ENCODE measurements at regions not wholly inside any gene's neighbourhood (a gene's known extent, or its start where the extent isn't known, plus 50 kb on each side); places are given as distances from the start of the nearest gene placed in this dataset.
"Not testable (repeated sequence)": the region's sequence is repeated elsewhere in the genome, so short reads cannot be mapped to it uniquely, and the experiment has no call there.

DNA sequence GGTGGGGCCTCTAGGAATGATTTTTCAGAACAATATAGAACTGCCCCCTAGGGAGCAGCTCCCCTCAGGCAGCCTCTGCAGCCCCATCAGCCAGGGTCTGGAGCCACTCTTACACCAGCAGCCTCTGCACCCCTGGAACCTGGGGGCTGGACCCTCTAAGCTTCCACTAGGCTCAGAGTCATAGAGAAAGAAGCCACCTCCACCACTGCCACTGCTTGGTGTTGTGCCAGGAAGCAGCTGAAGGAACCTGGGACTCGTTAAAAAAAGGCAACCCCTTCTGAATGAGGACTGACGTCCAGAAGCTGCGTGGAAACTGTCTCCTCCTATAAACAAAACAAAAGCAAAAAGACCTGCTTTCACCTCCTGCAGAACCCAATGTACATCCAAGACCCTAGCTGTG, 98.1 kb upstream of the HS6ST1 start:
- DNase-seq, result no peak

DNA sequence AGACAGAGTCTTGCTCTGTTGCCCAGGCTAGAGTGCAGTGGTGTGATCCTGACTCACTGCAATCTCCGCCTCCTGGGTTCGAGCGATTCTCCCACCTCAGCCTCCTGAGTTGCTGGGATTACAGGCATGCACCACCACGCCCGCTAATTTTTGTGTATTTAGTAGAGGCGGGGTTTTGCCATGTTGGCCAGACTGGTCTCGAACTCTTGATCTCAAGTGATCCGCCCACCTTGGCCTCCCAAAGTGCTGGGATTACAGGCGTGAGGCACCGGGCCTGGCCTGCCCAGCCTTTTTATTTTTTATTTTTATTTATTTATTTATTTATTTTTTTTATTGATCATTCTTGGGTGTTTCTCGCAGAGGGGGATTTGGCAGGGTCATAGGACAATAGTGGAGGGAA, 98.6 kb upstream of the HS6ST1 start:
- DNase-seq, result not testable (repeated sequence)

DNA sequence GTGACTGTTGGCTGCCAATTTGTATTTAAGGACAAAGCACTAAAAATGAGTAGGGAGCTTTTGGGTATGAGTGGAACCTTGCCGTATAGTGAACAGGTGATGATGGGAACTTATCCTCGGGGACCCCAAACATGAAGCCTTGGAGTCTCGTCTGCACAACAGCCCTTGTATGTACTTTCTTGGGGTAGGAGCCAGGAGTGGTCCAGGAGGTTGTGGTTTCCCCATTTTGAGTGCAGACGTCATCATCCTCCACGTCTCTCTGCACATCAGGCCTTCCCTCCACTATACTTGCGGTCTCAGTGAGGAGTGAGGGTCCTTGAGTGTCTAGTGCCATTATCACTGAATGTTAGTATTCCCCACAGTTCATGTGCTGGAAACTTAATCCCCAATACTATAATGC, 101.5 kb upstream of the HS6ST1 start:
- DNase-seq, result no peak

DNA sequence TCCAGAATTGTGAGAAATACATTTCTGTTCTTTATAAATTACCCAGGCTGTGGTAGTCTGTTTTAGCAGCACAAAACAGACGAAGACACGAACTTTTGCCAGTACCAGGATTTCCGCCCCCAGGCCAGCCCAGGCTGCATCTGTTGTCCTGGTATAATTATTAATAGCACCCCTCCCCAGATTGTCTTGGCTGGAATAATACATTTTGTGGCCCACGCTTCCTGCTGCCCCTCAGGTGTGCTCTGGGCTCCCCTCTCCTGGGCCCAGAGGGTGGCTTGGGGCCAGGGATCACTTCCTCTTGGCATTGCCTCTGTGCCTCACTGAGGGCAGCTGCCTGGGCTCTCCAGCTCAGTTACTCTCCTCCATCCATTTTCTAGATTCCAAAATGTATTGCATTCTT, 102.1 kb upstream of the HS6ST1 start:
- no peak for DNase-seq

DNA sequence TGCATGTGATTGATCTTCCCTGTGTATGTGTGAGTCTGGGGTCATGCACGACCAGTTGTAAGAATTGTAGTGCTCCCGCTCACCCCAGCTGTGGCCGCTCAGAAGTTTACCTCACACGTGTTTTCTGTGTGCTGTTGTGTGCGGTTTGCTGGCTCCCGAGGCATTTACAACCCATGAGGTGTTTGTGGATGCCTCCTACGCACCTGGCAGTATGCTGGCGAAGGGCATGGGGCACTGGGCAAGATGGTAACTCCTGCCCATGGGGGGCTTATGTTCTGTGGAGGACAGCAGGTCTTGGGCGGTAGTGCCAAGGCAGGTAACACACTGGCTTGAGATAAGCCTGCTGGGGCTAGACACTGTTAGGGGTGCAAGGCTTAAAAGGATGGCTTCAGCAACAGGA, 102.6 kb upstream of the HS6ST1 start:
- DNase-seq, result no peak

DNA sequence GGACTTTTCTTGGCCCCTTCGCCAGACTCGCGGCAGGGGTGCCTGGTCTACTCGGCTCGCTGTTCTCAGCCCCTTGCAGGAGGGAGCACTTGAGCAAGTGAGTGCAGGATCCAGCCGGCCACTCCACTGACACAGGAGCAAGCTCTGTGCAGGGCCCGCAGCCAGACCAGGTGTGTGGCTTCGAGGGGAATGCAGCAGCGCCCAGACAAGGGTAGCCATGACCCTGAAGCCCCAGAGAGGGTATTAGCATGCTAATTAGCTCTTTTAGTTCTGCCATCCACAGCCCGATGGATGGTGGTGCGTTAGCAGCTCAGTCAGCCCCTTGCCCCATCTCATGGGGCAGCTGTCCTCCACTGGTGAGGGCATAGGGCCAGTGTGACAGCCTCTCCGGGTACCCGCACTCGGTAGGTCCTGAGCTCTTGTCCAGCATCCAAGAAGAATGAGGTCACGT, 103.2 kb upstream of the HS6ST1 start:
- DNase-seq, result no peak

DNA sequence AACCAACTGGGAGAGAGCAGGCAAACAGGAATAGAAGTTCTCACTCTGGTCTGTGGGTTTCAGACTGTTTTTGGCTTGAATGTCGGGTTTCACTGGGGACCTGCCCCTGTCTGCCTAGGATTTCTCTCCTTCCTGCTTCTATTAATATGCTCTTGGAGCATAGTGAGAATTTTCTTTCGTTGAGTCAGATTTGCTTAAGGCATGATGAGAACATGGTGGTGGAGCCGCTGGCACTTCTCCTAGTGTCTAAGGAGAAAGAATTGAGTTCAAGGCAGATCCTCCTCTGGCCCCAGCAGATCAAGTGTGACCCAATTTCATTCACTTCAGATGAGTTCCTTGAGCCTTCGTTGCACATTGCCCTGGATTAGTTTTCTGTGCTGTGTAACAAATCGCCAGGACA, 103.9 kb upstream of the HS6ST1 start:
- DNase-seq, result no peak

DNA sequence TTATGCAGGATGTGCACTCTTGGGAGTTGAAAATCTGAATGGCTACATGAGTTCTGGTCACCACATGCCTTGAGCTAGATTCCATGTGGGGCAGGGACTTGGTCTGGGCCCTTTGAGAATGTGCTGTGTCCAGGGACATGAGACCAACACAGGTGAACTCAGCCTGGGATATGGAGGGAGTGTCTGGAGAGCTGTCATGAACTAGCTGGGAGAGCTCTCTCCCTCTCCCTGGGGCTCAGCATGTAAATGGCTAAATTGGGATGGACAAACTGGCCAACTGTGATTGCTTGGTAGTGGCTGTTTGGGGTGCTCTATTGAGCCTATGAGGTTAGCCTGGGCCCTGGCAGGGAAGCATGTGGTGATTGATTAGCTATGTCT, 105.1 kb upstream of the HS6ST1 start:
- no peak for DNase-seq

DNA sequence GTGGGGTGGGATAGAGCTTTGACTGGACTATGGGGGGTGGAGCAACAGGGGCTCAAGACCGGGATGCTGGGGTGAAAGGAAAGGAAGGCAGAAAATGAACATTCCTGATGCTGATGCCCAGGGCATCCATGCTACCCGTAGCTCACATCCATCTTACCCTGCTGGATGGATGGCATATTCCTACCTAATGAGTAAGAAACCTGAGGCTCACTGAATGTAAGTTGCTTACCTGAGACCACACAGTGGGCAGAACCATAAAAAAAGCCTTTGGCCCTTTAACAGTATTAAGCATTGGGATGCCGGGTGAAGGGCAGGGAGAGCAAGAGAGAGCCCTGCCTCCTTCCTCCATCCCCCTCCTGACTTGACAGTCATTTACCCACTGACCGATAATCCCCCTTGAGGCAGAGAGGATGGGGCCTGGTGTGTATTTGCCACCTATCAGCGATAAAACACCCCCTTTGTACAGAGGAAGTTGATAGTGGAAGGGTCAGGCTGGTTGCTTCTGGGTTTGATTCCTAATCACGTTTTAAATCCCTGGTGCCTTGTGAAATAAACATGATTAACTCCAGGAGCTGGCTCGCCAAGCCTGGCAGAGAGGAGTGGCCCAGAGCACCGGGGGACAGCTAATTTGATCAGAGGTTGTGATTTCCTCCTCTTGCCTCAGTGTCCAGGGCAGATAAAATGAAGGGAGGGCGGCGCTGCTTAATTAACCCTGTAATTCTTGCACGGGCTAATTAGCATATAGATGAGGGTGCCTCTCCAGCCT, 105.9 kb upstream of the HS6ST1 start:
- DNase-seq, result no peak

DNA sequence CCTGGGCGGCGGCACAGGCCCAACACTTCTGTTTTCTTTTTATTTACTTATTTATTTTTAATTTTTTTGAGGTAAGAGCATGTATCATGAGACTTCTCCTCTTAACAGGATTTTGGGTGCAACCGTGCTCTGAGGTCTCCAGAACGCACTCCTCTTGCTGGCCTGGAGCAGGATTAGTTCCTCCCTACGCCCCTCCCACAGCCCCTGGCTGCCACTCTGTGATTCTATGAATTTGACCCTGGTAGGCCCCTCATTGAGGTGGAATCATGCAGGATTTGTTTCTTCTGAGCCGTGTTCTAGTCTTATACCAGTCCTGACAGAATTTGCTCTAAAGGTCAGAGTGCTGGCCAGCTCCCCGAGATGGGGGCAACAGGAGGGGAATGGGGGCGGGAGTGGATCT, 106.5 kb upstream of the HS6ST1 start:
- no peak for DNase-seq

DNA sequence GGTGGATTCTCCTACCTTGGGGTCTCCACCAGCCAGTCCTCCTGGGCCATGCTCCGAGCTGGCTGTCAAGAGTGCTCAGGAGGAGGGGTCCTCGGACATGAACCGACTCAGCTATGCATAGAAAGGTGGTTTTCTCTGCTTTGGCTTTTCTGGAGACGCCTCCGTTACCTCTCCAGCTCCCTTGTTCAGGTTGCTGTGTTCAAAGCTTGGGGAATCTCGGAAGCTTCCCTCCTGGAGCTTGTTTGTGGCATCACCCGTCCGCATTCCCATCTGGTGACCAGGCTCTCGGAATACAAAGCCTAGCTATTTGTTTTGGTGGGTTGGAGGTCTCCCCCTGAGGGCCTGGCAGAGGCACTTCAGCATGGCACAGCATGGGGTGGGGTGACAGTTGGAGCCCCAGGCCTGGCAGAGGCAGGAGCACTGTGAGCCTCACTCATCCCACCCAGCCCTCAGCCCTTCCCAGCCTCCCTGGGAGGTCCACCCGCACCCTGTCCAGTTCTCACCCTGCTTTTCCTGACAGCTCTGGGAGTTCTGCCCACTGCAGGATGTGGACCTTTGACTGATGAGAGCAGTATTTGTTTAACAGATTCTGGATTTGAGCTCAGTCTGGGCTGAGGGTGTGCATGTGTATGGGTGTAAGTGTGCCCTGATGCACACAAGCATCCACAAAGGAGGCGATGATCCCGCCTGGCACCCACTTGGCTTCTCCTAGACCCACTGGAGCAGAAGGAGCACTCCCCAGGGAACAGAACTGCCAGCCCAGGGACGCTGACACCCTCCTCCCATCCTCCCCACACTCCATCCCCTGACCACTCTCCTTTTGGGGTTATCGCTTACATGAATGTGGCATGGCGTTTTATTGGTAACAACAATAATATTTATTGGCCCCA, 107.3 kb upstream of the HS6ST1 start:
- DNase-seq, result no peak

DNA sequence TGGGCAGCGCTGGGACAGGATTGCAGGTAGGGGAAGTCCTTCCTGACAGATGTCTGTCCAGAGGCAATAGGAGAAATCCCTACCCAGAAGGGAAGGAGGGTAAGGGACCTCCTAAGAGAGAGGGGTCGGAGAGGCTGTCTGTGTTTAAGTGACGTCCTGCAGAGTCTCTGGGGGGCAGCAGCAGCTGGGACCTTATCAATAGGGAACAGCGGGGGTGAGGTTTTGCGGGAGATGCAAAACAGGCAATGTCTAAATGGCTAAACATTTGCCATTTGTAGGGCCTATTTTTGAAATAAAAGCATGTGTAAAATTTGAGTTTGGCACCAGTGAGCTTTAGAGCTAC, 108.7 kb upstream of the HS6ST1 start:
- DNase-seq, result no peak

DNA sequence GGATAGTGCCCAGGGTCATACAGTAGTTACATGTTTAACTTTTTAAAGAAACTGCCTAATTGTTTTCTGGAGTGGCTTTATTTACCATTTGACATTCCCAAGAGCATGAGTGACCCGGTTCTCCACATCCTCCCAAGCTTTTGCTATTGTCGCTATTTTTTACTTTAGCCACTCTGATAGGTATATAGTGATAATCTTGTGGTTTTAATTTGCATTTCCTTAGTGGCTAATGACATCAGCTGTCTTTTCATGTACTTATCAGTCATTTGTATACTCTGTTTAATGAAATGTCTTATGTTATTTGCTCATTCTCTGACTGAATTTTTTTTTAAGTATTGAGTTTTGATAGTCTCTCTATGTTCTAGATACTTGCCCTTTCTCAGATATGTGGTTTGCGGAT, 109.7 kb upstream of the HS6ST1 start:
- DNase-seq, result no peak

DNA sequence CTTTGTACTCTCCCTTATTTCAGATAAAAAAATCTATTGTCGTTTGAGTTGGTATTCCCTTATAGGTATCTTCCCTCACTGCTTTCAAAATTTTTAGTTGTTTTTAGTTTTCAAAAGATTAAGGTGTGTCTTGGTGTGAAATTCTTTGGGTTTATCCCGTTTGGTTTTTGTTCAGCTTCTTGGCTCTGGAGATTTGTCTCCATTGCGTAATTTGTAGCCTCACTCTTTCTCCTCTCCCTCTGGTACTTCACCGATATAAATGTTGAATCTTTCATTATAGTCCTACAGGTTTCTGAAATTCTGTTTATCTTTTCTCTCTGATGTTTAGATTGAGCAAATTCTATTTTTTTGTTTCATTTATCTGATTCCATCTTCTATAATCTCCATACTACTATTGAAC, 113.8 kb upstream of the HS6ST1 start:
- no peak for DNase-seq

DNA sequence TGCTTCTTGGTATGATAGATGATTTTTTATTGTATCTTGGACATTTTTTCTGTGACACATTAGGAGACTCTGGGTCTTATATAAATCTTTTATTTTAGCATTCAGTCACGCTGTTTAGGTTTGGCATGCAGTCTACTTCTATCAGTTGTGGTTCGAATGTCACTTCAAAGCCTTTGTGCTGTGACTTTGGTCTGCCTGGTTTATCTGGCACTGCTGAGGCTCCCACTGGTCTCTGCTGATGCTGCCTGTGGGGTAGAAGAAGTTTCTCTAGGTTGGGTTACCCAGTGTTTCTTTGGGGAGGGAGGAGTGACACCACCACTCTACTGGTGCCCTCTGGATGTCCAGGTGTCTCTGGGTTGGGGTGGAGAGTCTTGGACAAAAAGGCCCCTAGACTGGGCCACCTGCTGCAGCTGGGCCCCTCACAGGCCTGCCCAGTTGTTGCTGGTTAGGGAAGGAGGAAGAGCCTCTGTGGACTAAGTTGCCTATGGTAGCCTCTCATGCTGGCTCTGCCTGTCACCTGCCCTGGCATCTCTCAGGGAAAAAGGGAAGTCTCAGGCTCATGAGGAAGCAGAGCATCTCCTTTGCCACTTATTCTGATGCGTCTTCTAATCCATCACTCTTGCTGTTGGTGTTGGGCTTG, 115.4 kb upstream of the HS6ST1 start:
- DNase-seq, result no peak

DNA sequence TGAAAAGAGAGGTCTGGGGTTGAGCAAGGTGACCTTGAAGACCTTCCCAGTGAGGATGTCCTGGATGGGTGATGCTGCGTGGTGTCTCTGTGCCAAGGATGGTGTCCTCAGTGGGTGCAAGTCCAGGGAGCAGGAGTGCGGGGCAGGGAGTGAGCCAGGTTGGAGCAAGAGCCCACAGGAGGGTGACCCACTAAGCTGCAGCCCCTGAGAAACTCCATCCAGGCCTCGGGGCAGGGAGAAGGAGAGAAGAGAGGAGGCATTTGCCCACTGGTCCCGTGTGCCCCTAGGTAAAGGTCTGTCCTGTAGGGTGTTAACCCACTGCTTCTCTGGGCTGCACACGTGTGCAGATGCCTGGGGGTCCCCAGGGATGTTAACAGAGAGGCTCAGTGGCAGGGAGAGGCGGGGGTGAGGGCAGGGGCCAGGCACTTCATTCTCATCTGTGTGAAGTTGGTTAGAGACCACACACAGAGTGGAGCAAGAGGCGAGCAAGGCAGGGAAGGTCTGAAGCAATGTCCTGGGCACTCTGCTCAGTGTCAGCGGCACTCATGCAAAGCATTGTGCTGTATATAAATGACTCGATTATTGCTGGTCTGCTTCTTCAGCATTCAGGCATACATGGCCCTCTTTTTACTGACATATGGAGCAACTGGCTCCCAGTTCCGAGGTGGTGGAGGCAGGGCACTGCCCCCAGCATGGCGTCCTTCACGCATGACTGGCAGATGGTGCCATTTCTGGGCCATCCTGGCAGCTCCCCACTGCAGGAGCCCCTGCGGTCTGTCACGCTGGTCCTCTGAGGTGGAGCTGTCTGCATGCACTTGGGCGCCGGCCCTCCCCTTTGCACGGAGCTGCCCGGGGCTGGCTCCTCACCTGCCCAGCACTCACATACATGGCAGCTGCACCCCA, 117.2 kb upstream of the HS6ST1 start:
- no peak for DNase-seq

DNA sequence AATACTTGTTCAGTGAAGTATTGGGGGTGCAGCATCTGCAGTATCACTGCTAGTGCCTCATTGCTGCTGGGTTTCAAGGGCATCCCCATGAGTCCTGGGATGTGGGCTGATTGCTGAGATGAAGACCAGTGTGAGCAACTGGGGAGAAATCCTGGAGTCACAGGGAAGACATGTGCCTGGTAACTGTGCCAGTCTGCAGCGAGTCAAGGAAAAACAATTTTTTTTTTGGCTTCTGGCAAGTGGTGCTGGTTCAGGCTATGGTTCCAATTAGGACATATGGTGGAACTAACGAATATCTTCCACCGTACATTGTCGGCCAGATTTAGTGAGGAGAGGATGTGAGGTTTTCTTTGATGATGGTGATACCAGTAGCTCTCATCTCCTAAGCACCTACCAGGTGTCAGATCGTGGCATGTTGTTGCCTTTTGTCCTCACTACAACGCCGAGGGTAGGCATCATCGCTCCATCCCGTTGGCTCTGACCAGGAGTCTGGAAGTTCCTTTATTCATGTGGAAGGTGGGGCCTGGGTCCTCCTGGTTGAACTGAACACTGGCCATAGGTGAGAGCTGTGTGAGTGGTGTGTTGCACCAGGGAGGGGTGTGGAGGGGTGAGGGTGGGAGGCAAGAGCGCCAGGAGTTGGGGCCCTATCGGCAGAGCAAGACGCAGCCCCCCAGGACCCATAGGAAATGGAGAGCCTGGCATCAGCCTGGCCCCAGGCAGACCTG, 118.0 kb upstream of the HS6ST1 start:
- DNase-seq, result no peak

DNA sequence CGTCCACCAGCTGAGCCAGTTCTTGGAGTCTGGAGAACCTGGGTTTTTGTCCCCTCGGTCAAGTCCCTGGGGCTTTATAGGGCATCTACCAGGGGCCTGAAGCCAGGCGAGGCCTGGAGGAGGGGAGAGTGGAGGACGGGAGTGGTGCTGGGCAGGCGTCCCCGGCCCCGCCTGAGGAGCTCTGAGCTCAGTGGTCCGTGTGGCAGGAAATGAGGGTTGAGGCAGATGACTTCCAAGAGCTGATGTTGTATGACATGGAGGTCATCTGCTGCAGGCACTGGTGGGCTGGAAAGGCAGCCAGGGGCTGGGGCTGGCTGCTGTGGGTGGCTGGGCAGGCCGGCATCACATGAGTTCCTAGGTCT, 118.5 kb upstream of the HS6ST1 start:
- no peak for DNase-seq

DNA sequence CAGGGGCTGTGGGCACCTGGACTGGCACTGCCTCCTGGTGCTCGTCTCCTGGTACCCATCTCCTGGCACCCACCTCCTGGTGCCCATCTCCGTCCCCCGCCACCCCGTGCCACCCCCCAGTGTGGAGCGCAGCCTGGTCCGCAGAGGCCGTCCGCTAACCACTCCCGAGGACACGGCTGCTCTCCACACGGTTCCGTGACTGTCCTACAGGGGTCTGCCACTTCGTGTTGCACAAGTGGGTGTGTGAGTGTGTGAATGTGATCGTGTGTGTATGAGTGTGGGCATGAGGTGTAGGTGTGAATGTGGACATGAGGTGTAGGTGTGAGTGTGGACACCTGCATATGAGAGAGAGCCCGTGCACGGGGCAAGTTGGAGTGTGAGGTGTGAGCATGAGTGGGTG, 119.4 kb upstream of the HS6ST1 start:
- no peak for DNase-seq

DNA sequence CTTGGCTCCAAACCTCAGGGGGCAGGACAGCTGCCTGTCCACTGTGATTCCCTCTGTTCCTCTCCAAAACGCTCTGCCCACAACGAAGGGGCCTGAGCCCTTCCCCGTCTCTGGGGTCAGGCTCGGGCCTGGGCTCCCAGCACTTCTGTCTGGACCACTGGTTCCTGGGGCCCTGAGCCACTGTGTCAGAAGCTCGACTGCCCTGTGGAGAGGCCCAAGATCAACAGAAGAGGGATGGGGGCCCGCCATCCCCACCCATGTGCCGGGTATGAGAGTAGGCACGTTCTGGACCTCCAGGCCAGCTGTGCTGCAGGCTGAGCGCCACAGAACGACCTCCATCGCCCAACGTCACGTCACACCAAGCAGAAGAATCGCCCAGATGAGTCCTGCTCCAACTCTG, 119.9 kb upstream of the HS6ST1 start:
- DNase-seq, result no peak

DNA sequence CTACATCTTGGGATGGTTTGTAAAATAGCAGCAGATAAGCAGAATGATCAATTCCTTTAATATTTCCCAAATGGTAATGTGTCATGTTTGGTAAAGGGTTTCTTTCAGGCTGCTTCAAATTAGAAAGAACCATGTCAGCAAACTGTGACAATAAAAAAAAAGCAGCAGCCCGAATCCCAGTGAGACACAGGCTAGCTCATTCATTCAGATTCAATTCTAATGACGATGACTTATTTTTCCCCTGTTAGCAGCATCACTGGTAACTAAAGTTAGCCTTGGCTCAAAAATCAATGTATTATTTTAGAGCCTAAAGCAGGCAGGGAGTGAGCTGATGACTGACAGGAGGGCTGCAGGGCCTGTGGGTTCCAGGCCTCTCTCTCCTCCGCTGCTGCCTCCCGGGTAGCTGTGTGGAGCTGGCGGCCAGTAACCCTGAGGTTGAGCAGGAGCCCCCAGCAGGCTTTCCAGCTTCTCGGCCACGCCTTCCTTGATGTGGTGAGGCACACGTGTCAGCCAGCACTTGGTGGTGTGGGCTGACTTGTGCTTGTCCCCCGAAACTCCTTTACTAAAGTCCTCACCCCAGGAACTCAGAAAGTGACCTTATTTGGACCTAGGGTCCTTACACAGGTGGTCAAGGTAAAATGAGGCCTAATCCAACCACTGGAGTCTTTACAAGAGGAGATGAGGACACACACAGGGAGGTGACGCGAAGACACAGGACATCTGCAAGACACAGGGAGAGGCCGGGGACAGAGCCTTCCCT, 120.5 kb upstream of the HS6ST1 start:
- no peak for DNase-seq

All from T-helper 9 cell (primary cell).